ENCODE measurements at regions not wholly inside any gene's neighbourhood (a gene's known extent, or its start where the extent isn't known, plus 50 kb on each side); places are given as distances from the start of the nearest gene placed in this dataset.
"Not testable (repeated sequence)": the region's sequence is repeated elsewhere in the genome, so short reads cannot be mapped to it uniquely, and the experiment has no call there.

- no peak for DNase-seq
Observed at GRCh38 chr16:76035689-76036088, 241.5 kb upstream of the CNTNAP4 start.

- no peak for DNase-seq
Observed at GRCh38 chr16:76038097-76038496, 239.1 kb upstream of the CNTNAP4 start.

GRCh38 chr16:76052725-76053124, 224.5 kb upstream of the CNTNAP4 start:
- DNase-seq = no peak

GRCh38 chr16:76059186-76059585, 218.0 kb upstream of the CNTNAP4 start:
- no peak for DNase-seq

- no peak for DNase-seq
Observed at GRCh38 chr16:76059701-76060100, 217.5 kb upstream of the CNTNAP4 start.

GRCh38 chr16:76071690-76072089, 205.5 kb upstream of the CNTNAP4 start:
- no peak for DNase-seq

- no peak for DNase-seq
Observed at GRCh38 chr16:76081967-76082366, 195.2 kb upstream of the CNTNAP4 start.

- DNase-seq = no peak
Observed at GRCh38 chr16:76106647-76107046, 170.6 kb upstream of the CNTNAP4 start.

GRCh38 chr16:76108460-76108859, 168.7 kb upstream of the CNTNAP4 start:
- DNase-seq = no peak

GRCh38 chr16:76114681-76115080, 162.5 kb upstream of the CNTNAP4 start:
- no peak for DNase-seq

- no peak for DNase-seq
Observed at GRCh38 chr16:76118344-76118743, 158.9 kb upstream of the CNTNAP4 start.

- no peak for DNase-seq
Observed at GRCh38 chr16:76121636-76122035, 155.6 kb upstream of the CNTNAP4 start.

GRCh38 chr16:76123966-76124365, 153.2 kb upstream of the CNTNAP4 start:
- no peak for DNase-seq

GRCh38 chr16:76125871-76126270, 151.3 kb upstream of the CNTNAP4 start:
- no peak for DNase-seq

GRCh38 chr16:76138056-76138455, 139.1 kb upstream of the CNTNAP4 start:
- not testable (repeated sequence) for DNase-seq

- no peak for DNase-seq
Observed at GRCh38 chr16:76157629-76158028, 119.6 kb upstream of the CNTNAP4 start.

GRCh38 chr16:76162046-76162445, 115.2 kb upstream of the CNTNAP4 start:
- no peak for DNase-seq

GRCh38 chr16:76164970-76165558, 112.1 kb upstream of the CNTNAP4 start:
- no peak for DNase-seq

GRCh38 chr16:76175718-76176117, 101.5 kb upstream of the CNTNAP4 start:
- DNase-seq = no peak

GRCh38 chr16:76176153-76176552, 101.0 kb upstream of the CNTNAP4 start:
- no peak for DNase-seq

- DNase-seq = no peak
Observed at GRCh38 chr16:76176616-76177015, 100.6 kb upstream of the CNTNAP4 start.

GRCh38 chr16:76182041-76182635, 95.1 kb upstream of the CNTNAP4 start:
- DNase-seq = no peak

GRCh38 chr16:76183647-76184046, 93.6 kb upstream of the CNTNAP4 start:
- no peak for DNase-seq

- no peak for DNase-seq
Observed at GRCh38 chr16:76190057-76190456, 87.1 kb upstream of the CNTNAP4 start.

- DNase-seq = no peak
Observed at GRCh38 chr16:76190480-76190879, 86.7 kb upstream of the CNTNAP4 start.

Measured in right hindlimb (tissue), 1 donor.